ENCODE measurements at regions not wholly inside any gene's neighbourhood (a gene's known extent, or its start where the extent isn't known, plus 50 kb on each side); places are given as distances from the start of the nearest gene placed in this dataset.

GRCh38 chr13:62234780-62235440 lies 819.3 kb upstream of the PCDH20 start:
- no peak for ATAC-seq (replicated peaks)
- Mint-ChIP-seq H3K4me3 (no peak overlapping the region), H3K27ac (no peak overlapping the region), H3K9me3 (peaks cover 0 to 7% of the 10 kb centered on the region in 2 donors), H3K4me1 (ENCODE audit: low read depth in 2 of 2) (no peaks in the 10 kb centered on the region), H3K36me3 (ENCODE audit: insufficient read depth) (no peaks in the 10 kb centered on the region), H3K27me3 (no peaks in the 10 kb centered on the region)
- DNase-seq = no peak

DNA sequence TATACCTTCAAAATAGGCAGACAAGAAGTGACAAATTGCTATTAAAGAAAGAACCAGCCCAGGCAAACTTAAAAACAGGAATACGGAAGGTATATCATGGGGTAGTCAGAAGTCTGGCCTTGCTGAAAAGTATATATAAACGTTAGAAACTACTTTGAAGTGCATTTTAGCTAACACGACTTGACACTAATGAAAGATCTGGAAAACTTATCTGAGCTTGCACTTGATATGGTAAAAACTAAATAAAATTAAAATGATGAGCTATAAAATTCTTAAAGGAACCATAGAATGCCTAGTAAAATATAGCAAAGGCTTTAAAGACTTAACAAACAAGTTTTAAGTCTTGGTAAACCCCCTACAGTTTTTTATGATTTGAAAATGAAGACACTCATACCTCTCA lies 795.3 kb upstream of the PCDH20 start:
- peaks cover 14 to 23% of the 10 kb centered on the region in 2 donors for H3K9me3 Mint-ChIP-seq
- H3K27ac Mint-ChIP-seq = no peak overlapping the region
- no peaks in the 10 kb centered on the region for H3K36me3 Mint-ChIP-seq (ENCODE audit: insufficient read depth)
- no peaks in the 10 kb centered on the region for H3K4me1 Mint-ChIP-seq (ENCODE audit: low read depth in 2 of 2)
- H3K27me3 Mint-ChIP-seq = no peaks in the 10 kb centered on the region
- no peak overlapping the region for H3K4me3 Mint-ChIP-seq
- DNase-seq = no peak
- no peak for ATAC-seq (replicated peaks)

- ATAC-seq (replicated peaks) (no peak), DNase-seq (no peak)
- Mint-ChIP-seq H3K27ac (no peak overlapping the region), H3K9me3 (peaks cover 19 to 23% of the 10 kb centered on the region in 2 donors), H3K4me1 (ENCODE audit: low read depth in 2 of 2) (no peaks in the 10 kb centered on the region), H3K4me3 (no peak overlapping the region), H3K36me3 (ENCODE audit: insufficient read depth) (no peaks in the 10 kb centered on the region), H3K27me3 (no peaks in the 10 kb centered on the region)
These were observed 793.9 kb upstream of the PCDH20 start for GRCh38 chr13:62209529-62209928.

GRCh38 chr13:62207388-62207787 lies 791.7 kb upstream of the PCDH20 start:
- no peak overlapping the region for H3K27ac Mint-ChIP-seq
- no peak overlapping the region for H3K4me3 Mint-ChIP-seq
- peaks cover 15 to 23% of the 10 kb centered on the region in 2 donors for H3K9me3 Mint-ChIP-seq
- ATAC-seq (replicated peaks) = no peak
- H3K36me3 Mint-ChIP-seq (ENCODE audit: insufficient read depth) = no peaks in the 10 kb centered on the region
- no peak for DNase-seq
- no peaks in the 10 kb centered on the region for H3K4me1 Mint-ChIP-seq (ENCODE audit: low read depth in 2 of 2)
- no peaks in the 10 kb centered on the region for H3K27me3 Mint-ChIP-seq

GRCh38 chr13:62206165-62206564 lies 790.5 kb upstream of the PCDH20 start:
- Mint-ChIP-seq H3K27me3 (no peaks in the 10 kb centered on the region), H3K36me3 (ENCODE audit: insufficient read depth) (no peaks in the 10 kb centered on the region), H3K9me3 (peaks cover 15 to 25% of the 10 kb centered on the region in 2 donors), H3K27ac (no peak overlapping the region), H3K4me1 (ENCODE audit: low read depth in 2 of 2) (no peaks in the 10 kb centered on the region), H3K4me3 (no peak overlapping the region)
- ATAC-seq (replicated peaks) (no peak), DNase-seq (no peak)

- Mint-ChIP-seq H3K27me3 (no peaks in the 10 kb centered on the region), H3K4me3 (no peak overlapping the region), H3K27ac (no peak overlapping the region), H3K4me1 (ENCODE audit: low read depth in 2 of 2) (no peaks in the 10 kb centered on the region), H3K36me3 (ENCODE audit: insufficient read depth) (no peaks in the 10 kb centered on the region), H3K9me3 (peaks cover 17 to 34% of the 10 kb centered on the region in 2 donors)
- no peak for ATAC-seq (replicated peaks)
- no peak for DNase-seq
These were observed 789.6 kb upstream of the PCDH20 start for GRCh38 chr13:62205273-62205672.

DNA sequence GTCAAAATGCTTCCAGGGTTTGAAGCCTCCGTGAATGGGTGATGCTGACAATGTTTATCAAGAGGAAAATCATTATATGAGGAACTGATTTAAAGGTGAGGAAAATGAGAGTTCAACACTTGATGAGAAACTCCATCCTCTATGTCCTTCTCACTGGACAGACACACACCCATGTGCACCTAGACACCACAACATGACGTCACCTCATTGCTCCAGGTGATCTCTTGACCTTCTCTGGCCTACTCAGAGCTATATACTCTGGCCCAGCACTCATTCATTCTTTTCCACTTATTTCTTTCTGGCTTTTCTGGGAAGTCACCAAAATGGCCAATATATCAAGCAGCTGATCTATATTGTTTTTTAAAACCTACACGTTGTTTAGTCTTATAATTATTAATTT lies 778.7 kb upstream of the PCDH20 start:
- no peak overlapping the region for H3K4me3 Mint-ChIP-seq
- H3K27me3 Mint-ChIP-seq = no peaks in the 10 kb centered on the region
- no peaks in the 10 kb centered on the region for H3K4me1 Mint-ChIP-seq (ENCODE audit: low read depth in 2 of 2)
- no peak for ATAC-seq (replicated peaks)
- no peaks in the 10 kb centered on the region for H3K36me3 Mint-ChIP-seq (ENCODE audit: insufficient read depth)
- H3K9me3 Mint-ChIP-seq = peaks cover 7% of the 10 kb centered on the region in 2 donors
- no peak for DNase-seq
- no peak overlapping the region for H3K27ac Mint-ChIP-seq

DNA sequence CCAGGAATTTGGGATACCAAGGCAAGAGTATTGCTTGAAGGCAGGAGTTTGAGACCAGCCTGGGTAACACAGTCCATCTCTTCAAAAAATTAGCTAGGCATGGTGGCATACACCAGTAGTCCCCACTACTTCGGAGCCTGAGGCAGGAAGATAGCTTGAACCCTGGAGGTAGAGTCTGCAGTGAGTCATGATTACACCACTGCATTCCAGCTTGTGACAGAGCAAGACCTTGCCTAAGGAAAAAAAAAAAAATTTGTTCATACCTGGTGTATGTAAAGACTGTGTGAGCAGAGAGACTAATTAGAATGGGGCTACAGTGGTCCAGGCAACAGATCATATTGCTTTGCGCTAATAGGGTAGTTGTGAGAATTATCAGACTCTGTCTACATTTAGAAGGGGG lies 778.3 kb upstream of the PCDH20 start:
- ATAC-seq (replicated peaks) (no peak), DNase-seq (no peak)
- no peak overlapping the region for H3K27ac Mint-ChIP-seq
- peaks cover 7% of the 10 kb centered on the region in 2 donors for H3K9me3 Mint-ChIP-seq
- no peak overlapping the region for H3K4me3 Mint-ChIP-seq
- H3K27me3 Mint-ChIP-seq = no peaks in the 10 kb centered on the region
- H3K4me1 Mint-ChIP-seq (ENCODE audit: low read depth in 2 of 2) = no peaks in the 10 kb centered on the region
- H3K36me3 Mint-ChIP-seq (ENCODE audit: insufficient read depth) = no peaks in the 10 kb centered on the region

DNA sequence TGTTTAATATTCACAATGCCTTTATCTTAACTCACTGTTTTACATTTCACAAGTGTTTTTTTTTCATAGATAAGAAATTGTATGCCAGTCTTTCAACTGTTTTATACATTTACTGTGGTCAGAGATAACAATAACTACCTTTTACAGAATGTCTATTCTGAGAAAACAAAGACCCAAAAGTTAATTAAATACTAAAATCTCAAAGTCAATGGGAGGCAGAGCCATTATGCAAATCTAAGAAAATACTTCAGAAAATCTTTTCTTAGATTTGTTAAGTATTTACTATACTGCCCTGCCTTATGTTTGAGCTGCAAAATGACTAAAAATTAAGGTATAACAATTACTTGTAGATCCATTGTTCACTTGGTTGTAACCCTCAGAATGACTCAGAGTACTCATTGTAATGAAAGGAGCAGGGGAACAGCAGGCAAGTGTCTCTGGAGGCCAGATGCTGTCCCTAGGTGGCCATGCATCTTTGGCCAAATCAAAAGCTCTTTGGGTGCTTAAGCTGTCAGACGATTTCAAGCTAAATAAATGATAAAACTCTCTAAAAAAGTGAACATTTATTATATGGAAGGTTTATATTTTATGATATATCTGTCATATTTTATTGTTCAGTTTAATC lies 770.1 kb upstream of the PCDH20 start:
- Mint-ChIP-seq H3K4me3 (no peak overlapping the region), H3K4me1 (ENCODE audit: low read depth in 2 of 2) (no peaks in the 10 kb centered on the region), H3K27me3 (no peaks in the 10 kb centered on the region), H3K36me3 (ENCODE audit: insufficient read depth) (no peaks in the 10 kb centered on the region), H3K9me3 (peaks cover 0 to 2% of the 10 kb centered on the region in 2 donors), H3K27ac (no peak overlapping the region)
- DNase-seq = no peak
- ATAC-seq (replicated peaks) = no peak

GRCh38 chr13:62176051-62176450 lies 760.4 kb upstream of the PCDH20 start:
- Mint-ChIP-seq H3K36me3 (ENCODE audit: insufficient read depth) (no peaks in the 10 kb centered on the region), H3K4me3 (no peak overlapping the region), H3K9me3 (peaks cover 0 to 8% of the 10 kb centered on the region in 2 donors), H3K4me1 (ENCODE audit: low read depth in 2 of 2) (no peaks in the 10 kb centered on the region), H3K27ac (no peak overlapping the region), H3K27me3 (no peaks in the 10 kb centered on the region)
- DNase-seq (no peak), ATAC-seq (replicated peaks) (no peak)

DNA sequence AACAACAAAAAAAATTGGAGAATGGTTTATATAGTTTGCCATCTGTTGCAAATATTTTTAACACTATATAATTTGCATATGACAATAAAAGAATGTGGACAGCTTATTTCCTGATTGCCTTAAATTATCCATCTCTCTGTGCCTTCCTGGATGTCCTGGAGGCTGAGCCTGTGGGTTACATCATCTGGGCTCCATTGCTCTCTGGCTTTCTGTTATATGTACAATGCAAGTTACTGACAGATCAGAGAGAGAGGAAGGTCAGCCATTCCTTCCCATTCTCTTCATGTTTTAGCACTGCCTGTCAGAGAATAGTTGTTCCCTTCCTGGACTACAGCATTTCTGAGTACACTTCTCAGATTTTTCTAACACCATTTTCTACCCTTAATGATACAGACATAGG lies 758.3 kb upstream of the PCDH20 start:
- Mint-ChIP-seq H3K4me3 (no peak overlapping the region), H3K4me1 (ENCODE audit: low read depth in 2 of 2) (no peaks in the 10 kb centered on the region), H3K27ac (no peak overlapping the region), H3K9me3 (peaks cover 0 to 12% of the 10 kb centered on the region in 2 donors), H3K36me3 (ENCODE audit: insufficient read depth) (no peaks in the 10 kb centered on the region), H3K27me3 (no peaks in the 10 kb centered on the region)
- DNase-seq (no peak), ATAC-seq (replicated peaks) (no peak)

GRCh38 chr13:62171697-62172096 lies 756.0 kb upstream of the PCDH20 start:
- Mint-ChIP-seq H3K27me3 (no peaks in the 10 kb centered on the region), H3K9me3 (peaks cover 0 to 12% of the 10 kb centered on the region in 2 donors), H3K4me1 (ENCODE audit: low read depth in 2 of 2) (no peaks in the 10 kb centered on the region), H3K4me3 (no peak overlapping the region), H3K36me3 (ENCODE audit: insufficient read depth) (no peaks in the 10 kb centered on the region), H3K27ac (no peak overlapping the region)
- DNase-seq = no peak
- no peak for ATAC-seq (replicated peaks)

DNA sequence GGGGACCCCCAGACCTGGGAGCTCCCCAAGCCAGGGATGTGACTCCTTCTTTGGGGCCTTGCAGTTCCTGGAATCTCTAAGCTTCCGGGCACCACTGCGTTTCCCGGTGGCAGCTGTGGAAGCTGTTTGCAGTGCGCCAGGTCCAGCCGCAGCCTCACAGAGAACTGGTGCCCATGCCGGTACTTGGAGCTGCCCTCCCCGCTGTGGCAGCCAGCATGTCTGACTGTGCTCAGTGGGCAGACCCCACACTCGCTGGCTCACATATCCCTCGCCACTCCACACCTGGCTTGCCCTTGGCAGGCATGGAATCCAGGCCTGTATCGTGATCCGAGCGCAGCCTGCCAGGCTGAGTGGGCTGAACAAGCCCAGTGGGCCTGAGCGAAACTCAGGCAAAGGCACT lies 753.2 kb upstream of the PCDH20 start:
- no peak overlapping the region for H3K4me3 Mint-ChIP-seq
- H3K36me3 Mint-ChIP-seq (ENCODE audit: insufficient read depth) = no peaks in the 10 kb centered on the region
- H3K9me3 Mint-ChIP-seq = peaks cover 0 to 8% of the 10 kb centered on the region in 2 donors
- no peak overlapping the region for H3K27ac Mint-ChIP-seq
- no peak for ATAC-seq (replicated peaks)
- H3K27me3 Mint-ChIP-seq = no peaks in the 10 kb centered on the region
- DNase-seq = no peak
- H3K4me1 Mint-ChIP-seq (ENCODE audit: low read depth in 2 of 2) = no peaks in the 10 kb centered on the region

GRCh38 chr13:62167650-62168172 lies 752.1 kb upstream of the PCDH20 start:
- no peak for ATAC-seq (replicated peaks)
- peaks cover 0 to 8% of the 10 kb centered on the region in 2 donors for H3K9me3 Mint-ChIP-seq
- no peak overlapping the region for H3K27ac Mint-ChIP-seq
- H3K36me3 Mint-ChIP-seq (ENCODE audit: insufficient read depth) = no peaks in the 10 kb centered on the region
- no peaks in the 10 kb centered on the region for H3K27me3 Mint-ChIP-seq
- DNase-seq = no peak
- no peak overlapping the region for H3K4me3 Mint-ChIP-seq
- H3K4me1 Mint-ChIP-seq (ENCODE audit: low read depth in 2 of 2) = no peaks in the 10 kb centered on the region
